NCI-H1105 (cell line): ENCODE measurements at regions not wholly inside any gene's neighbourhood (a gene's known extent, or its start where the extent isn't known, plus 50 kb on each side); places are given as distances from the start of the nearest gene placed in this dataset.

Source experiments
- DNase-seq: peaks from one replicate; lab custom pipeline; 2025; lab: John Stamatoyannopoulos, UW

DNA sequence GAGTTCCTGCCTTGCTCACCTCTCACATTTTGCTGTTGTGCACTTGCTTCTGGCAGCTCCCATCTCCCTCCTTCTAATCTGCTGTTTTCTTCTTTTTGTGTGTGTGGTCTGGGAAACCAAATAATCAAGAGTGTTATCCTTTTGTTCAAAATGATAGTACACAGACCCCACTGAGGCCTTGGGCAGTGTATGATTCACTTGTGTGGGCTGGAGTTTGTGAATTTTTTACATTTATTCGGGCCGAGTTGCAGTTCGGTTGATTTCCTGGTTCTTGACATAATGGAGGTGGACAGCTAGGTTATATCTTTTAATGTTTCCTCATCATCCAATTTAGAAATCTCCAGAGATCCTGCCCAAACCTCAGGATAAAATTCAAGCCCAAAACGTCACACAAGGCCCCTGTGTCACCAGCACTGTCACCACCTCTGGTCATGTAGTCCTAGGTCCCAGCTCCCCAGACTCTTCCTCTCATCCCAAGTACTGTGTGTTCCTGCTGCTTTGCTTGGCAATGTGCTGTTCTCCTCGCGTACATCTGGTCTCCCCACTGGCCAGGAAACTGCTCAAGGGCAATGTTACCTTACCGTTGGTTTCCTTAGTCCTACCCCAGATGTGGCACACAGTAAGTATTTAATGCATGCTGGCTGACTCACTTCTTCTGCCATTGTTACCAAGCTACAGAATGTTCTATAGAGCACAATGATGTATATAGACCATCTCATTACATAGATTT, 55.7 kb upstream of the PHACTR2 start:
- no peak for DNase-seq

GRCh38 chr6:143621159-143621873, 56.4 kb upstream of the PHACTR2 start:
- DNase-seq: no peak

- peak; percentile 26 for DNase-seq
Measured at GRCh38 chr6:143620447-143620846, 57.3 kb upstream of the PHACTR2 start.

DNA sequence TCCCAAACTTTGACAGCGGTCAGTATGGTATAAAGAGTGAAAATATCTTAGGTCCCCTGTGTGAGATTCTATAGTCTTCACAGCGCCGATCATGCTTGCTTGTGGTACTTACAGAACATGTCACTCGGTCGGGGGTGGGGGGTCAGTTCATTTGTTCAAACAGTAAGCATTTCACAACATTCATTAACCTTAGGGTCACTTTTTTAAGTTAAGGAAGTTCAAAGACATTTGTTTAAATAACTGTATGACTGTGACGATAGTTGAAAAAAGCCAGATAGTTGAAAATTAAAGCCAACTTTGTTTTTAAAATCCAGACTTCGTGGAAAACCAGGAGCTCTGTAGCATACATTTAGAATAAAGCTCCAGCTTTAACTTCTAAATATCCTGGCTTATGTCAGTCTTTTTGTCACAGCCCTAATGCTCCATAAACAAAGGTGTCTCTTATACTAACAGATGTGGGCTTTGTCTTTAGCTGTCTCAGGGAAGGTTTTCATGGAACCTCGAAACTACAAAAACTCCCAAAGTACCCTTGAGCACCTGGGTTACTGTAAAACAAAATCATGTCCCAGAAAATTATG, 57.9 kb upstream of the PHACTR2 start:
- DNase-seq: no peak

GRCh38 chr6:143616741-143617140, 61.0 kb upstream of the PHACTR2 start:
- DNase-seq: no peak

- DNase-seq: no peak
Measured at GRCh38 chr6:143615785-143616184, 62.0 kb upstream of the PHACTR2 start.

GRCh38 chr6:143614235-143614634, 63.5 kb upstream of the PHACTR2 start:
- no peak for DNase-seq

- DNase-seq: no peak
Measured at GRCh38 chr6:143613749-143614148, 64.0 kb upstream of the PHACTR2 start.

DNA sequence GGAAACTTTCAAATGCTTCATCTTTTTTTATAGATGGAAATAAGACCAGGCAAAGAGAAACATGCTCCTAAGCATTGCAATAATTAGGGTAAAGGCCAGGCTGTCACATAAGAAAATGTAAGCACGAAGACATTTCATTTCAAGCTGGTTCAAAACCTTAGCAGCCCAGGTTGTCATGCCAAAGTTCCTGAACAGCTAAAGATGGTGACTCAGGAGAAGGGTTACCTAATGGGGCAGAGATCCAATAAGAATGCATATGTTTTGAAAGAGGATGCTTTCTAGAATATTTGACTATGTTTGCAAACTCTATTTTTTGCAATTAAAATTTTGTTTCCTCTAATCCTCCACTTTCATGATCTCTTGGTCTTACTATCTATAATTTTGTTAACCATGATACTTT, 65.6 kb upstream of the PHACTR2 start:
- no peak for DNase-seq

DNA sequence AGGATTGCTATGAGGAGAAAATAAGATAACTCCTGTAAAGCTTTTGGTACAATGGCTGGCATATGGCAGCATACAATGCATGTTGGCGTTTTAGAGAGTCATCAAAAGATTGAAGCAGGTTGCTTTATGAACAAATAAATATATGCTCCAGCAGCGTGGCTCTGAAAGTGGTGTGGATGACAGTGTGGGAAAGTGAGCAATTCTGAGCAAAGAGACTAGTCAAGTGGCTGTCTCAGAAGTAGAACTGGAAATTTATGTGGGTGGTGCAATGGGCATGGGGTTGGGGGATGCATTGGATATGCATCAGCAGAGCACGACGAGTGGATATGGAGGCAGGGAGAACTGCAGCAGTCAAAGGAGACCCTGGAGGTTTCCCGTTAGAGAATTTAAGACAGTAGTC, 66.2 kb upstream of the PHACTR2 start:
- DNase-seq: no peak

- DNase-seq: no peak
Measured at GRCh38 chr6:143609972-143610371, 67.8 kb upstream of the PHACTR2 start.

DNA sequence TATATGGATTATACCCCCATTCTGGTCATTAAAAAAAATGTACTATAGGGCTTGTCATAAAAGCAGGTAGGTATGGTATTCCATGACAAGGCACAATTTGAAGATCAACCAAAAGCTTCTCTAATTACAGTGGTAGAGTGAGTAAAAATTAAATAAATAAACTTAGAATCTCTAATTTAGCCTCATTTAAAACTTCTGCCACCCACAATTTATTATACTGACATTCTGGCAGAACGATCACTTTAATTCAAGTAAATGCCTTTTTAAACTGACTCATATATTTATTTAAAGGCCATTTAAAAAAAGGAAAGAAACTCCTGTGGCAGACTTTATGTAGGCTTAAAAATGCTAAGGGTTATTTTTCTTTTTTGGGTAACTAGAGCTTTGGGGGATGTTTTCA, 68.3 kb upstream of the PHACTR2 start:
- no peak for DNase-seq

DNA sequence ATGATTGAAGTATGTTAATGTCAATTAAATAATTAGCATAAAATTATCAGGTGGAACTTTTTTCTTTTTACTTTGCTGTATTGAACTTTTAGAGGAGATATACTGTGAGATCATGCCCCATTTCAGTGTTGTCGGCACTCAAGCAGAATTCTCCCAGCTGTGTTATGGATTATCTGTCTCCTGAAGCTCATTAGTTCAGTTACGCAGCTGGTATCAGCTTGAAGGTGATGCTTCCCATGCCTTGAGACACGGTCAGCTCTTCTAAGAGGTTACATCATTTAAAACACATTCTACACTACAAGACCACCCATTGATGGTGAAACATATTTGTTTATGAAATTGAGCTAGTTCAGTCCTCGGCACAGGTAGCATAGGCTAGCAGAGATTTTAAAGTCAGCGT, 68.9 kb upstream of the PHACTR2 start:
- DNase-seq: no peak

DNA sequence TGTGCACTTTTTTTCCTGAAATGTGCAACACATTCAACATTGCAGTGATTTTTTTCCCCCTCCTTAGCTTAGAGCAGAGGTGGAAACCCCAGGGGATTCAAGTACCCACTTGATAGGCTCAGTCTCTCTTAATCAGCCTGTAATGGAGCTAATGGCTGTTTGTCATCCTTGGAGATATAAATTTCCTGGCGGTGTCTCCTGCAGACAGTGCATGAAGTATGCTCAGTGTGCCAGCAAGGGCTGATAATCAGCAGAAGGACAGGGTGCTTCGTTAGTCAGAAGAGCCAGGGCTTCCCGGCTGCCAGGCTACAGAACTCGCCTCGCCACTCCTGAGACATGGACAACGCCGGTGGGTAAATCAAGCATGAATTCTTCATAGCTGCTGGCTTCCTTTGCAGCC, 69.8 kb upstream of the PHACTR2 start:
- DNase-seq: peak; percentile 55

DNA sequence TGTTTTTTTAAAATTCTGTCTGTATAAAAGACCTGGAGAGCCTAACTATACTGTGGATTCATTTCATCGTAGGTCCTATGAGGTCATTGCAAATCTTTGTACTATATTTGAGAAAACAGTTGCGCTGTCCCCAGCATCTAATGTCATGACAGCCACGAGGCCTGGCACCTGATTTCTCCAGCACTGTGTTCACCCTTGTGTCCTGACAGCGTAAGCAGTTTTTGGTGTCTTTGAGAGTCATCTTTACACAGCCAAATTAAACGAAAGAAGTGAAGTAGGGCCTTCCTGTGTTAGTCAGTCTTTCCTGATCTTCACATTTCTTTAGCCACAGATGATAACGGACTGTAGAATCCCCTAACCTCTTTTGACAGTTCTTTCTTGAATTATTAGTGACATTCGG, 70.6 kb upstream of the PHACTR2 start:
- no peak for DNase-seq

DNA sequence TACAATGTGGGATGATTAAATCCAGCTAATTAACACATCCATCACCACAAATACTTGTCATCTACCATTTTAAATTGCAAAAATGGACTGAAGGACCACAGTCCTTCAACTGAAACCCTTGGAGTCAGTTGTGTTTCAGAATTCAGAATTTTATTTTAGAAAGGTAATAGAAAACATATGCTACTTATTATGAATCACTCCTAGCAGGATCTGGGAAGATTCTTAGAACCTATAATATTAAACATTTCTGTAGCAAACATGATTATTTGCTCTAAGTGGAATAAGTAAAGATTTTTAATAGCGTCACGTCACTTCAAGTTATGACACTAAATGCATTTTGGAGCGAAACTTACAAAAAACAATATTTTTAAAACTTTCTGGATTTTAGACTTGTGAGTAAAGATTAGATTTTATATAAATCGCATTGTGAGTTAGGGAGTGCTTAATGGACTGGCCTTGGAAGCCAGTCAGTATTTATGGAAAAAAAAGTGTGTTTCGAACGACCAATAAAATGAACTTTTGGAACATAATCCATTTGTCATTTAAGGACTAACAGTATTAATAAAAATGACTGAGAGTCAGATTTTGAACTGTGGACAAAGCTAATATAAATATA, 71.8 kb upstream of the PHACTR2 start:
- no peak for DNase-seq

- no peak for DNase-seq
Measured at GRCh38 chr6:143603455-143603854, 74.3 kb upstream of the PHACTR2 start.

- no peak for DNase-seq
Measured at GRCh38 chr6:143601504-143601903, 76.3 kb upstream of the PHACTR2 start.

DNA sequence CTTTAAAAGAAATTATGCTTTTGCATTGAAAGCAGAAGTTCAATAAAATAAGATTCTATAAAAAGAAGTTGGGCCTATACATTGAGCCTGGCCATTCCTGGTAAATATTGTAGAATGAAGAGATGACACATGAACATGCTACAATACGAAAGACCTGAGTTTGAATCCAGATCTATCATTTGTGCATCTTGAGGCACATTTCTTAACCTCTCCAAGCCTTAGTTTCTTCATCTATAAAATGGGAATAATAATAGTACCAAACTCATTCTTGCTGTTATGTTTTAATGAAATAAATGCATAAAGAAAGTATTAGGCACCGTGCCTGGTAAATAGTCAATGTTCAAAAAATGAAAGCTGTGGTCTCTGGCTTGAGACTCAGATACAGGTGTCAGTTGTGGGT, 76.9 kb upstream of the PHACTR2 start:
- DNase-seq: no peak

GRCh38 chr6:143598466-143599080, 79.2 kb upstream of the PHACTR2 start:
- DNase-seq: no peak

GRCh38 chr6:143596866-143597265, 80.9 kb upstream of the PHACTR2 start:
- no peak for DNase-seq

DNA sequence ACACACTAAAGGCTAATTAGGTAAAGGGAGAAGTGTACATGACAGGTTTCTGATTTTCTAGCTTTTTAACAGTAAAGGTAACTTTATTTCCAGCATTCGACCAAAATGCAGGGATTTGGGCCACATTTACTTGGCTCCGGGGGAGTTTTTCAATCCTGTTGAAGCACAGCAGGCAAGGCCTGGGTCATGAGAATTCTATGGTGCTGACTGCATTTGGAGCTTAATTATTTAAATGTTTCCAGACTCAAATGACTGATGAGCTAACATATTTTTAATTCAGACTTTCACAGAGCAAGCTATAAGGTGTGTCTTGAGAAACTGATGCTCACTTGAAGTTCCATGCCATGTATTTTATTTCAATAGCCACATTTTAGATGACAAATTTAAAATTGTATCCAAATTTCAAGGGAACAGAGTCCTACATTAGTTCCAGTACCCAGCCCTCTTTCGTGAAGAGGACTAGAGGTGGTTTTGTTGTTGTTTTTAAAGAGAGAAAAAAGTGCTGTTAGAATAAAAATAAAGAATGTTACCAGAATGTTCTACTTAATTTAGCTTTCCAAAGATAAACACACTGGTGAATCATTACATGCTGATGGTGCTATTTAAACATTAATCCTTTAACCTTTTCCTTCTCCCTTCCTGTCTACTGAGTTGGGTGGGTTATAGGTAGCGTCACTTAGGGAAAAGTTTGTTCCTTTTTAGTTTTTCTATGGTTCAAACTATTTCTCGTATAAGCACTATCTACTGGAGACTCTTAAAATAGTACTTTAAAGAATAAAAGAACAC, 82.3 kb upstream of the PHACTR2 start:
- no peak for DNase-seq
